ENCODE measurements at regions not wholly inside any gene's neighbourhood (a gene's known extent, or its start where the extent isn't known, plus 50 kb on each side); places are given as distances from the start of the nearest gene placed in this dataset.

DNA sequence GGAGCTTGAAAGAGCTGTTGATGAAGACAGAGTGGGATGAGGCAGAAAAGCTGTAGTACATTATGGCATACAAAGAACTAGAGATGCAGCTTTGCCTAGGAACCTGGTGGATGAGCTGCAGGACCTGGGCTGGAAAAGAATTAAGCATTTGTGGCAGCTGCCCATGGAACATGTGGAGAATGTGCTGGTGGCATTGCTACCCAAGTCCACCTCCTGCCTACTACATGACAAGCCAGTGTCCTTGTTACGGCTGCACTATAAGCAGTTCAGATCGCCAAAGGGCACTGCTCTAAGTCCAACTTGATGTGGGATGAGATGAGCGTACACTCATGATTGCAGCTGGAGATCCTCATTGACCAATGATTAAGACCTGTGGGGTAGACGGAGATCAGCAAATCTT is 81.1 kb upstream of the ADPGK start:
- TF ChIP-seq, protein P1, sequence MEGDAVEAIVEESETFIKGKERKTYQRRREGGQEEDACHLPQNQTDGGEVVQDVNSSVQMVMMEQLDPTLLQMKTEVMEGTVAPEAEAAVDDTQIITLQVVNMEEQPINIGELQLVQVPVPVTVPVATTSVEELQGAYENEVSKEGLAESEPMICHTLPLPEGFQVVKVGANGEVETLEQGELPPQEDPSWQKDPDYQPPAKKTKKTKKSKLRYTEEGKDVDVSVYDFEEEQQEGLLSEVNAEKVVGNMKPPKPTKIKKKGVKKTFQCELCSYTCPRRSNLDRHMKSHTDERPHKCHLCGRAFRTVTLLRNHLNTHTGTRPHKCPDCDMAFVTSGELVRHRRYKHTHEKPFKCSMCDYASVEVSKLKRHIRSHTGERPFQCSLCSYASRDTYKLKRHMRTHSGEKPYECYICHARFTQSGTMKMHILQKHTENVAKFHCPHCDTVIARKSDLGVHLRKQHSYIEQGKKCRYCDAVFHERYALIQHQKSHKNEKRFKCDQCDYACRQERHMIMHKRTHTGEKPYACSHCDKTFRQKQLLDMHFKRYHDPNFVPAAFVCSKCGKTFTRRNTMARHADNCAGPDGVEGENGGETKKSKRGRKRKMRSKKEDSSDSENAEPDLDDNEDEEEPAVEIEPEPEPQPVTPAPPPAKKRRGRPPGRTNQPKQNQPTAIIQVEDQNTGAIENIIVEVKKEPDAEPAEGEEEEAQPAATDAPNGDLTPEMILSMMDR (IDR thresholded peaks at IDR 0.05): no peak
- no peak for TF ChIP-seq POLR2AphosphoS5 (IDR thresholded peaks at IDR 0.05)
